ENCODE measurements at regions not wholly inside any gene's neighbourhood (a gene's known extent, or its start where the extent isn't known, plus 50 kb on each side); places are given as distances from the start of the nearest gene placed in this dataset.

DNA sequence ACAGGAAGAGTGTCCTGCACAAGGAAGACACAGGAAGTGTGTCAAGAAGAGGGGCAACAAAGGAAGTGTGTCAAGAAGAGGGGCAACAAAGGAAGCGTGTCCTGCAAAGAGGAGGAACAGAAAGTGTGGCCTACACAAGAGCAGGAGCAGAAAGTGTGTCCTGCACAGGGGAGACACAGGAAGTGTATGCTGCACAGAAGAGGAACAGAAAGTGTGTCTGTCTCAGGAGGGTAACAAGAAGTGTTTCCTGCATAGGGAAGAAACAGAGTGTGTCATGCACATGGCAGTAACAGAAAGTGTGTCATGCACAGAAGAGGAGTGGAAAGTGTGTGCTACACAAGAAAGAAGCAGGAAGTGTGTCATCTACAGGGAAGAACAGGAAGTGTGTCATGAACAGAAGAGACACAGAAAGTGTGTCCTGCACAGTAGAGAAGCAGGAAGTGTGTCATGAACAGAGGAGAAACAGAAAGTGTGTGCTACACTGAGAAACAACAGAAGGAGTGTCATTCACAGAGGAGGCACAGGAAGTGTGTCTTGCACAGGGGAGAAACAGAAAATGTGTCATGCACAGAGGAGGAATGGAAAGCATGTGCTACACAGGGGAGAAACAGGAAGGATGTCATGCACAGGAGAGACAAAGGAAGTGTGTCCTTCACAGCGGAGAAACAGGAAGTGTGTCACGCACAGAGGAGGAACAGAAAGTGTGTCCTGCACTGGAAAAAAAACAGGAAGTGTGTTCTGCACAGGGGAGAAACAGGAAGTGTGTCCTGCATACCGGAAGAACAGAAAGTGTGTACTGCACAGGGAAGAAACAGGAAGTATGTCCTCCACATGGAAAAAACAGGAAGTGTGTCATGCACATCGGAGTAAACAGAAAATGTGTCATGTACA lies 526.4 kb upstream of the PRKX start:
- FAIRE-seq, result peak; percentile 18
- no peaks in the 10 kb centered on the region for H3K9me3 ChIP-seq
- ChIA-PET POLR2A (no interaction called here), CTCF (no interaction called here)
- no peak overlapping the region for H3K27ac ChIP-seq
- H3K4me3 ChIP-seq, result no peak overlapping the region
- no peaks in the 10 kb centered on the region for H3K4me1 ChIP-seq
- ATAC-seq, result no peak
- WGBS (ENCODE audit: missing lambda C conversion rate), result 12% methylated on average over 5 of the region's 5 CpGs
- no peak for TF ChIP-seq MYC (IDR thresholded peaks at IDR 0.05; ENCODE audit: borderline replicate concordance, low read length)
- no peak for TF ChIP-seq HDAC2 (IDR thresholded peaks at IDR 0.05)
- TF ChIP-seq RCOR1 (IDR thresholded peaks at IDR 0.05; ENCODE audit: low read depth, low read length), result no peak
- no peak for TF ChIP-seq PHF8 (IDR thresholded peaks at IDR 0.05; ENCODE audit: borderline replicate concordance, low read depth)
- TF ChIP-seq REST (IDR thresholded peaks at IDR 0.05), result no peak
- TF ChIP-seq FOXS1 (CRISPR knock-in tag; IDR thresholded peaks at IDR 0.05), result no peak
- TF ChIP-seq RNF2 (IDR thresholded peaks at IDR 0.05; ENCODE audit: borderline replicate concordance, low read depth), result no peak
- TF ChIP-seq EHF (CRISPR knock-in tag; IDR thresholded peaks at IDR 0.05), result no peak
- TF ChIP-seq HOXB13 (CRISPR knock-in tag; IDR thresholded peaks at IDR 0.05; ENCODE audit: low read depth), result no peak
- TF ChIP-seq NPAS2 (CRISPR knock-in tag; IDR thresholded peaks at IDR 0.05; ENCODE audit: borderline replicate concordance), result no peak
- TF ChIP-seq RAD21 (conservative IDR thresholded peaks at IDR 0.05 in 1 of 2, IDR thresholded peaks at IDR 0.05 in 1 of 2), result no peak
- no peak for TF ChIP-seq ZFP36 (IDR thresholded peaks at IDR 0.05; ENCODE audit: borderline replicate concordance, partially characterized antibody)
- TF ChIP-seq ZC3H11A (IDR thresholded peaks at IDR 0.05), result no peak
- no peak for TF ChIP-seq HMGXB4 (CRISPR knock-in tag; IDR thresholded peaks at IDR 0.05; ENCODE audit: borderline replicate concordance)
- no peak for TF ChIP-seq NFE2L2 (conservative IDR thresholded peaks at IDR 0.05; ENCODE audit: low read length)
- DNase-seq (ENCODE audit: low read depth in 1 of 2, low spot score in 1 of 2), result no peak
- no peak overlapping the region for H3K4me2 ChIP-seq

DNA sequence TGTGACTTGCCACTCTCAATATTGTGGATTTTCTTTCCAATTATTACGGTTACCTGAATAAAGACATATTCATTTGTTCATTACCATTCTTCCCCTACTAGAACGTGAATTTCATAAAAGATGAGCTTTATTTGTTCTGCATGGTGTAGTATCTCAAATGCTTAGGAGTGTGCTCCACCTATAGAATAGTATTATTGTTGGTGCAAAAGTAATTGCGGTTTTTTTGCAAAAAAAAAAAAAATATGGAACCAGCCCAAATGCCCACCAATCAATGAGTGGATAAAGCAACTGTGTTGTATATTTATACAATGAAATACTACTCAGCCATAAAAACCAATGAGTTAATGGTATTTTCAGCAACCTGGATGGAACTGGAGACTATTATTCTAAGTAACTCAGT lies 525.5 kb upstream of the PRKX start:
- no peak for FAIRE-seq
- no peak for ATAC-seq
- Histone ChIP-seq H3K27ac (no peak overlapping the region), H3K4me2 (no peak overlapping the region), H3K4me3 (no peak overlapping the region), H3K4me1 (no peaks in the 10 kb centered on the region), H3K9me3 (no peaks in the 10 kb centered on the region)
- 25% methylated on average over 3 of the region's 3 CpGs for WGBS (ENCODE audit: missing lambda C conversion rate)
- ChIA-PET POLR2A (no interaction called here), CTCF (no interaction called here)
- no peak for DNase-seq (ENCODE audit: low read depth in 1 of 2, low spot score in 1 of 2)
- TF ChIP-seq, protein P1, sequence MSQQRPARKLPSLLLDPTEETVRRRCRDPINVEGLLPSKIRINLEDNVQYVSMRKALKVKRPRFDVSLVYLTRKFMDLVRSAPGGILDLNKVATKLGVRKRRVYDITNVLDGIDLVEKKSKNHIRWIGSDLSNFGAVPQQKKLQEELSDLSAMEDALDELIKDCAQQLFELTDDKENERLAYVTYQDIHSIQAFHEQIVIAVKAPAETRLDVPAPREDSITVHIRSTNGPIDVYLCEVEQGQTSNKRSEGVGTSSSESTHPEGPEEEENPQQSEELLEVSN (IDR thresholded peaks at IDR 0.05; ENCODE audit: borderline replicate concordance, low read depth), result no peak
- TF ChIP-seq MYC (IDR thresholded peaks at IDR 0.05; ENCODE audit: borderline replicate concordance, low read length) (no peak), BHLHE40 (IDR thresholded peaks at IDR 0.05; ENCODE audit: low read depth, low read length) (no peak), CBX2 (IDR thresholded peaks at IDR 0.05; ENCODE audit: borderline replicate concordance, low read depth) (no peak), EHMT2 (IDR thresholded peaks at IDR 0.05; ENCODE audit: low read depth) (no peak), RFX5 (IDR thresholded peaks at IDR 0.05) (no peak), CHD4 (IDR thresholded peaks at IDR 0.05; ENCODE audit: borderline replicate concordance) (no peak), FOXS1 (CRISPR knock-in tag; IDR thresholded peaks at IDR 0.05) (no peak), ESRRA (IDR thresholded peaks at IDR 0.05; ENCODE audit: borderline replicate concordance, low read length) (no peak), PHF8 (IDR thresholded peaks at IDR 0.05; ENCODE audit: borderline replicate concordance, low read depth) (no peak), SREBF2 (IDR thresholded peaks at IDR 0.05) (no peak), HDAC2 (IDR thresholded peaks at IDR 0.05) (no peak), GATA3 (IDR thresholded peaks at IDR 0.05; ENCODE audit: borderline replicate concordance) (no peak), EHF (CRISPR knock-in tag; IDR thresholded peaks at IDR 0.05) (no peak), JUNB (IDR thresholded peaks at IDR 0.05) (no peak), HOXB5 (CRISPR knock-in tag; IDR thresholded peaks at IDR 0.05) (no peak), KDM1A (IDR thresholded peaks at IDR 0.05; ENCODE audit: low read depth) (no peak)
- TF ChIP-seq, protein P2, sequence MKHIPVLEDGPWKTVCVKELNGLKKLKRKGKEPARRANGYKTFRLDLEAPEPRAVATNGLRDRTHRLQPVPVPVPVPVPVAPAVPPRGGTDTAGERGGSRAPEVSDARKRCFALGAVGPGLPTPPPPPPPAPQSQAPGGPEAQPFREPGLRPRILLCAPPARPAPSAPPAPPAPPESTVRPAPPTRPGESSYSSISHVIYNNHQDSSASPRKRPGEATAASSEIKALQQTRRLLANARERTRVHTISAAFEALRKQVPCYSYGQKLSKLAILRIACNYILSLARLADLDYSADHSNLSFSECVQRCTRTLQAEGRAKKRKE (CRISPR knock-in tag; IDR thresholded peaks at IDR 0.05; ENCODE audit: low read depth), result no peak
- TF ChIP-seq, protein P3, sequence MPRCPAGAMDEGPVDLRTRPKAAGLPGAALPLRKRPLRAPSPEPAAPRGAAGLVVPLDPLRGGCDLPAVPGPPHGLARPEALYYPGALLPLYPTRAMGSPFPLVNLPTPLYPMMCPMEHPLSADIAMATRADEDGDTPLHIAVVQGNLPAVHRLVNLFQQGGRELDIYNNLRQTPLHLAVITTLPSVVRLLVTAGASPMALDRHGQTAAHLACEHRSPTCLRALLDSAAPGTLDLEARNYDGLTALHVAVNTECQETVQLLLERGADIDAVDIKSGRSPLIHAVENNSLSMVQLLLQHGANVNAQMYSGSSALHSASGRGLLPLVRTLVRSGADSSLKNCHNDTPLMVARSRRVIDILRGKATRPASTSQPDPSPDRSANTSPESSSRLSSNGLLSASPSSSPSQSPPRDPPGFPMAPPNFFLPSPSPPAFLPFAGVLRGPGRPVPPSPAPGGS (IDR thresholded peaks at IDR 0.05), result no peak

Measured in A549 (cell line).